DMS 273 (cell line): ENCODE measurements at regions not wholly inside any gene's neighbourhood (a gene's known extent, or its start where the extent isn't known, plus 50 kb on each side); places are given as distances from the start of the nearest gene placed in this dataset.
"Not testable (repeated sequence)": the region's sequence is repeated elsewhere in the genome, so short reads cannot be mapped to it uniquely, and the experiment has no call there.

Source experiments
- DNase-seq: peaks from one replicate; lab custom pipeline; 2025; ENCODE audit not compliant: unreplicated experiment; lab: John Stamatoyannopoulos, UW

GRCh38 chr3:87621667-87622066, 345.3 kb upstream of the POU1F1 start:
- no peak for DNase-seq

- DNase-seq: no peak
Measured at GRCh38 chr3:87615506-87615905, 339.1 kb upstream of the POU1F1 start.

- no peak for DNase-seq
Measured at GRCh38 chr3:87614998-87615397, 338.6 kb upstream of the POU1F1 start.

- DNase-seq: no peak
Measured at GRCh38 chr3:87607234-87607633, 330.9 kb upstream of the POU1F1 start.

- DNase-seq: no peak
Measured at GRCh38 chr3:87595798-87596197, 319.4 kb upstream of the POU1F1 start.

- DNase-seq: no peak
Measured at GRCh38 chr3:87581240-87581639, 304.9 kb upstream of the POU1F1 start.

GRCh38 chr3:87576752-87577151, 300.4 kb upstream of the POU1F1 start:
- no peak for DNase-seq

- no peak for DNase-seq
Measured at GRCh38 chr3:87575550-87575949, 299.2 kb upstream of the POU1F1 start.

GRCh38 chr3:87568331-87568730, 291.9 kb upstream of the POU1F1 start:
- DNase-seq: no peak

- DNase-seq: no peak
Measured at GRCh38 chr3:87564438-87564837, 288.1 kb upstream of the POU1F1 start.

- DNase-seq: no peak
Measured at GRCh38 chr3:87563712-87564111, 287.3 kb upstream of the POU1F1 start.

GRCh38 chr3:87558492-87558891, 282.1 kb upstream of the POU1F1 start:
- DNase-seq: no peak

GRCh38 chr3:87555290-87555689, 278.9 kb upstream of the POU1F1 start:
- DNase-seq: no peak

GRCh38 chr3:87553058-87553457, 276.7 kb upstream of the POU1F1 start:
- no peak for DNase-seq

- DNase-seq: no peak
Measured at GRCh38 chr3:87550892-87551291, 274.5 kb upstream of the POU1F1 start.

GRCh38 chr3:87549208-87549607, 272.8 kb upstream of the POU1F1 start:
- no peak for DNase-seq

GRCh38 chr3:87548271-87548670, 271.9 kb upstream of the POU1F1 start:
- DNase-seq: no peak

- no peak for DNase-seq
Measured at GRCh38 chr3:87546216-87546615, 269.8 kb upstream of the POU1F1 start.

- DNase-seq: not testable (repeated sequence)
Measured at GRCh38 chr3:87543408-87543807, 267.0 kb upstream of the POU1F1 start.

- DNase-seq: no peak
Measured at GRCh38 chr3:87541723-87542122, 265.3 kb upstream of the POU1F1 start.

- not testable (repeated sequence) for DNase-seq
Measured at GRCh38 chr3:87538722-87539121, 262.3 kb upstream of the POU1F1 start.

GRCh38 chr3:87509401-87509800, 233.0 kb upstream of the POU1F1 start:
- peak; percentile 0 for DNase-seq

- no peak for DNase-seq
Measured at GRCh38 chr3:87508921-87509320, 232.5 kb upstream of the POU1F1 start.

- no peak for DNase-seq
Measured at GRCh38 chr3:87507753-87508152, 231.4 kb upstream of the POU1F1 start.
